Germinal center (tissue), 1 donor: ENCODE measurements at regions not wholly inside any gene's neighbourhood (a gene's known extent, or its start where the extent isn't known, plus 50 kb on each side); places are given as distances from the start of the nearest gene placed in this dataset.
"Not testable (repeated sequence)": the region's sequence is repeated elsewhere in the genome, so short reads cannot be mapped to it uniquely, and the experiment has no call there.

Source experiments
- DNase-seq: peaks from one replicate; pipeline ENCODE4 v3.0.0; 2012; ENCODE audit warnings: mixed read lengths, low spot score

GRCh38 chr19:27744926-27745768, 1467.8 kb downstream of the UQCRFS1 start:
- no peak for DNase-seq

- DNase-seq = no peak
These were observed 1470.9 kb downstream of the UQCRFS1 start for GRCh38 chr19:27742041-27742440.

GRCh38 chr19:27741236-27741635, 1471.7 kb downstream of the UQCRFS1 start:
- DNase-seq = no peak

- no peak for DNase-seq
These were observed 1472.6 kb downstream of the UQCRFS1 start for GRCh38 chr19:27740396-27740795.

DNA sequence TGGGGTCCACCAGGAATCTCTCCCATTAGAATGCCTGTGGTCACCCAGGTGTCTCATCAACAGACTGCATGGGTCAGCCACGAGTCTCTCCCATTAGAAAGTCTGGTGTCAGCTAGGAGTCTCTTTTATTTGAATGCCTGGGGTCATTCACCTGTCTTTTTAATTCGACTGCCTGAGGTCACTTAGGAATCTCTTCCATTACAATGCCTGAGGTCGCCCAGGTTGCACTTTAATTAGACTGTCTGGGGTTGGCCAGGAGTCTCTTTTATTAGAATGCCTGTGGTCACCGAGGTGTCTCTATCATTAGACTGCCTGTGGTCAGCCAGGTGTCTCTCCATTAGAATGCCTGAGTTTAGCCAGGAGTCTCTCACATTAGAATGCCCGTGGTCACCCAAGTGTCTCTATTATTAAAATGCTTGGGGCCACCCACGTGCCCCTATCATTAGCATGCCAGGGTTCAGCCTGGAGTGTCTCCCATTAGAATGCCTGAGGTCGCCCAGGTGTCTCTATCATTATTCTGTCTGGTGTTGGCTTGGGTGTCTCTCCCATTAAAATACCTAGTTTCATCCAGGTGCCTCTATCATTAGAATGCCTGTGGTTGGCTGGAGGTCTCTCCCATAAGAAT, 1474.3 kb downstream of the UQCRFS1 start:
- no peak for DNase-seq

DNA sequence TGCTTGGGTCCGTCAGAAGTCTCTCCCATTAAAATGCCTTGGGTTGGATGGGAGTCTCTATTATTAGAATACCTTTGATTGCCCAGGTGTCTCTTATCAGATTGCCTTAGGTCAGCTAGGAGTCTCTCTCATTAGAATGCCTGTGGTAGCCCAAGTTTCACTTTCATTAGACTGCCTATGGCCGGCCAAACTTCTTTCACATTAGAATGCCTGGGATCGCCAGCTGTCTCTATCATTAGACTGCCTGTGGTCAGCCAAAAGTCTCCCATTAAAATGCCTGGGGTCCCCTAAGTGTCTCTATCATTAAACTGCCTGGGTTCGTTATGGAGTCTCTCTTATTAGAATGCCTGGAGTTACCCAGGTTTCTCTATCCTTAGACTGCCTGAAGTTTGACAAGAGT, 1476.7 kb downstream of the UQCRFS1 start:
- no peak for DNase-seq

DNA sequence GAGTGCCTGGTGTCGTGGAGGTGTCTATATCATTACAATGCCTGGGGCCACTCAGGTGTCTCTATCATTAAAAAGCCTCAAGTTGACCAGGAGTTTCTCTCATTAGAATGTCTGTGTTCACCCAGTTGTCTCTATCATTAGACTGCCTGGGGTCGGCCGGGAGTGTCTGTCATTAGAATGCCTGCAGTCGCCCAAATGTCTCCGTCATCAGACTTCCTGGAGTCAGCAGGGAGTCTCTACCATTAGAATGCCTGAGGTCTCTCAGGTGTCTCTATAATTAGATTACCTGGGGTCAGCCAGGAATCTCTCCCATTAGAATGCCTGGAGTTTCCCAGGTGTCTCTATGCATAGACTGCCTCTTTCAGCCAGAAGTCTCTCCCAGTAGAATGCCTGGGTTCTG, 1477.6 kb downstream of the UQCRFS1 start:
- DNase-seq = no peak

GRCh38 chr19:27734496-27735220, 1478.3 kb downstream of the UQCRFS1 start:
- DNase-seq = no peak

- no peak for DNase-seq
These were observed 1479.2 kb downstream of the UQCRFS1 start for GRCh38 chr19:27733551-27734266.

- no peak for DNase-seq
These were observed 1483.6 kb downstream of the UQCRFS1 start for GRCh38 chr19:27729332-27729731.

- no peak for DNase-seq
These were observed 1490.3 kb downstream of the UQCRFS1 start for GRCh38 chr19:27722625-27723024.

- DNase-seq = no peak
These were observed 1492.8 kb downstream of the UQCRFS1 start for GRCh38 chr19:27720155-27720554.

DNA sequence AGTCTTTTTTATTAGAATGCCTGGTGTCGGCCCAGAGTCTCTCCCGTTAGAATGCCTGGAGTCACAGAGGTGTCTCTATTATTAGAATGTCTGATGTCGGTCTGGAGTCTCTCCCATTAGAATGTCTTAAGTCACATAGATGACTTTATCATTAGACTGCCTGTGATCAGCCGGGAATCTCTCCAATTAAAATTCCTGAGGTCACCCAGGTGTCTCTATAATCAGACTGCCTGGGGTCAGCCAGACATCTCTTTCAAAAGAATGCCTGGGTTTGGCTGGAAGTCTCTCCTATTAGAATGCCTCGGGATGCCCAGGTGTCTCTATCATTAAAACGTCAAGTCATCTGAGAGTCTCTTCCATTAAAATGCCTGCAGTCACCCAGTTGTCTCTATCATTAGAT, 1493.9 kb downstream of the UQCRFS1 start:
- no peak for DNase-seq

GRCh38 chr19:27718234-27718633, 1494.7 kb downstream of the UQCRFS1 start:
- no peak for DNase-seq

GRCh38 chr19:27717825-27718224, 1495.1 kb downstream of the UQCRFS1 start:
- no peak for DNase-seq

GRCh38 chr19:27716922-27717321, 1496.0 kb downstream of the UQCRFS1 start:
- DNase-seq = no peak

DNA sequence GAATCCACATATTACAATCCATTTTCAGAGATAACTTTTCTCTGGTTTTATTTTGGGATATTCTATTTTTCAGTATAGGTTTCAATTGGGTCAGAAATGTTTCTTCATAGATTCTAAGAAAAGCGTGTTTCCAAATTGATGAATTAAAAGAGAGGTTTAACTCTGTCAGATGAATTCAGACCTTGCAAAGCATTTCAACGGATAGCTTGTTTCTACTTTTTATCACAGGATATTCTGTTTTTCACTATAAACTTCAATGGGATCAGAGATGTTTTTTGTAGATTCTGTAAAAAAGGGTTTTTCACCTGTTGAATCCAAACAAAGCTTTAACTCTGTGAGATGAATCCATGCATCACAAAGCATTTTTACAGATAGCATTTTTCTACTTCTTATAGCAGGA, 1498.1 kb downstream of the UQCRFS1 start:
- DNase-seq = no peak

GRCh38 chr19:27709496-27709895, 1503.5 kb downstream of the UQCRFS1 start:
- no peak for DNase-seq

- not testable (repeated sequence) for DNase-seq
These were observed 1504.0 kb downstream of the UQCRFS1 start for GRCh38 chr19:27708986-27709385.

DNA sequence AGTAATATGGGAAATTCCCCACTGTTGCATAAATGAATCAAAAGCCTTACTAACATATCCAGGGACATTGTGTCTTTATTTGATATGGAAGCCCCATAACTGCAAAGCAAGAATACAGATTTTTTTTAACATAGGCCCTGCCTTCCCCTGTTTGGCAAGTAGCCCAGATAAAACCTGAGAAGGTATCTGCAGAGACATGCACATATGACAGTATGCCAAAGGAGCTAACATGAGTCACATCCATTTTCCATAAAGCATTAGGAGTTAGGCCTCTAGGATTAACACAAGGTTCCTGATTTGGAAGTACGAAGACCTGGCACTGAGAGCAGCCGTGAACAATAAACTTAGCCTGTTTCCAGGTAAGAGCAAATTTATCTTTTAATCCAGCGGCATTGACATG, 1505.9 kb downstream of the UQCRFS1 start:
- not testable (repeated sequence) for DNase-seq

GRCh38 chr19:27705896-27706295, 1507.1 kb downstream of the UQCRFS1 start:
- DNase-seq = no peak

- no peak for DNase-seq
These were observed 1518.4 kb downstream of the UQCRFS1 start for GRCh38 chr19:27694361-27695055.
